Breast epithelium (tissue), 4 donors: ENCODE measurements at regions not wholly inside any gene's neighbourhood (a gene's known extent, or its start where the extent isn't known, plus 50 kb on each side); places are given as distances from the start of the nearest gene placed in this dataset.
"Not testable (repeated sequence)": the region's sequence is repeated elsewhere in the genome, so short reads cannot be mapped to it uniquely, and the experiment has no call there.

Source experiments
- DNase-seq, 2 donors: peaks; one replicate each; pipeline ENCODE4 v3.0.0-alpha.2; 2019; ENCODE audit warnings: low spot score in 2 of 2
- H3K27ac ChIP-seq, 2 donors: fragments of 200-600 bp; sonication (generic) in 1 of 2; one replicate each; pipeline ENCODE4 v1.5.1; 2016 to 2019; ENCODE audit warnings: mild to moderate bottlenecking in 1 of 2
- H3K27me3 ChIP-seq, 2 donors: fragments of 200-600 bp; sonication (generic) in 1 of 2; one replicate each; pipeline versions ENCODE4 v1.5.1 to v1.6.0; 2017 to 2019; ENCODE audit warnings: control low read depth in 1 of 2, mild to moderate bottlenecking in 1 of 2
- H3K36me3 ChIP-seq: fragments of 200-600 bp; one replicate; pipeline ENCODE4 v1.5.1; 2019
- H3K4me1 ChIP-seq, 2 donors: fragments of 200-600 bp; sonication (generic); one replicate each; pipeline ENCODE4 v1.5.1; 2016 to 2019; ENCODE audit warnings: control low read depth in 1 of 2
- H3K4me3 ChIP-seq, 3 donors: fragments of 200-600 bp; sonication (generic); 1 replicate in 2 of 3; 2 replicates in 1 of 3; pipeline ENCODE4 v1.5.1; 2016 to 2019; ENCODE audit warnings: mild to moderate bottlenecking in 3 of 3, moderate library complexity in 2 of 3
- H3K9me3 ChIP-seq, 2 donors: fragments of 200-600 bp; sonication (generic) in 1 of 2; one replicate each; pipeline ENCODE4 v1.5.1; 2016 to 2019; ENCODE audit warnings: control low read depth in 1 of 2
- CTCF ChIP-seq, 3 donors: fragments of 450-650 bp; IDR thresholded peaks; one replicate each; pipeline ENCODE4 v1.5.1; 2016 to 2017; ENCODE audit warnings: antibody characterized with exemption in 3 of 3, mild to moderate bottlenecking in 3 of 3, moderate library complexity in 3 of 3
- POLR2A ChIP-seq: fragments of 450-650 bp; IDR thresholded peaks from one replicate; pipeline ENCODE4 v1.6.1; 2016; ENCODE audit warnings: antibody characterized with exemption, mild to moderate bottlenecking, moderate library complexity
- POLR2AphosphoS5 ChIP-seq, 3 donors: sonication (generic); formaldehyde crosslinking; IDR thresholded peaks; one replicate each; pipeline ENCODE4 v1.6.1; 2017; ENCODE audit warnings: antibody characterized with exemption in 3 of 3
- intact Hi-C: fragments of 100-400 bp; cut with DNase I; formaldehyde crosslinking; loops from one replicate; pipeline ENCODE4 v1.15.1; 2023; ENCODE audit warnings: low total_unique reads

GRCh38 chr3:147161833-147162232, 244.5 kb downstream of the ZIC4 start:
- no peaks in the 10 kb centered on the region for H3K4me1 ChIP-seq
- H3K4me3 ChIP-seq = no peak overlapping the region
- no peaks in the 10 kb centered on the region for H3K27me3 ChIP-seq
- H3K27ac ChIP-seq = no peak overlapping the region
- TF ChIP-seq CTCF (IDR thresholded peaks at IDR 0.05) (no peak), POLR2AphosphoS5 (IDR thresholded peaks at IDR 0.05) (no peak), POLR2A (no peak)
- intact Hi-C loops = no loop called here
- no peaks in the 10 kb centered on the region for H3K9me3 ChIP-seq
- H3K36me3 ChIP-seq = no peaks in the 10 kb centered on the region
- DNase-seq = no peak

GRCh38 chr3:147160984-147161383, 245.4 kb downstream of the ZIC4 start:
- H3K4me3 ChIP-seq = no peak overlapping the region
- H3K9me3 ChIP-seq = no peaks in the 10 kb centered on the region
- no peaks in the 10 kb centered on the region for H3K4me1 ChIP-seq
- no peaks in the 10 kb centered on the region for H3K36me3 ChIP-seq
- no peaks in the 10 kb centered on the region for H3K27me3 ChIP-seq
- intact Hi-C loops = no loop called here
- TF ChIP-seq POLR2A = no peak
- no peak for TF ChIP-seq CTCF (IDR thresholded peaks at IDR 0.05)
- TF ChIP-seq POLR2AphosphoS5 (IDR thresholded peaks at IDR 0.05) = no peak
- DNase-seq = no peak
- H3K27ac ChIP-seq = no peak overlapping the region

- TF ChIP-seq POLR2AphosphoS5 (IDR thresholded peaks at IDR 0.05) (no peak), CTCF (IDR thresholded peaks at IDR 0.05) (no peak), POLR2A (no peak)
- H3K27ac ChIP-seq = no peak overlapping the region
- intact Hi-C loops = no loop called here
Measured at GRCh38 chr3:147159141-147159540, 247.2 kb downstream of the ZIC4 start.

GRCh38 chr3:147157631-147158030, 248.7 kb downstream of the ZIC4 start:
- TF ChIP-seq POLR2AphosphoS5 (IDR thresholded peaks at IDR 0.05) (no peak), POLR2A (no peak), CTCF (IDR thresholded peaks at IDR 0.05) (no peak)
- Histone ChIP-seq H3K36me3 (peaks cover 3% of the 10 kb centered on the region), H3K9me3 (peaks cover 10 to 15% of the 10 kb centered on the region in 2 donors), H3K27ac (no peak overlapping the region), H3K4me3 (no peak overlapping the region), H3K4me1 (no peaks in the 10 kb centered on the region), H3K27me3 (no peaks in the 10 kb centered on the region)
- no peak for DNase-seq
- intact Hi-C loops = no loop called here

More at GRCh38 chr3:147159141-147159540, 247.2 kb downstream of the ZIC4 start:
- no peak overlapping the region for H3K4me3 ChIP-seq
- H3K4me1 ChIP-seq = no peaks in the 10 kb centered on the region
- peaks cover 3% of the 10 kb centered on the region for H3K36me3 ChIP-seq
- no peak for DNase-seq
- no peaks in the 10 kb centered on the region for H3K27me3 ChIP-seq
- peaks cover 7 to 10% of the 10 kb centered on the region in 2 donors for H3K9me3 ChIP-seq

- DNase-seq, H3K36me3 ChIP-seq, H3K4me1 ChIP-seq, H3K27me3 ChIP-seq, H3K27ac ChIP-seq, H3K4me3 ChIP-seq, intact Hi-C loops: not testable (repeated sequence)
- H3K9me3 ChIP-seq = peaks cover 10 to 15% of the 10 kb centered on the region in 2 donors
Measured at GRCh38 chr3:147154988-147155387, 251.4 kb downstream of the ZIC4 start.
